Endometrium (tissue), 2 donors: ENCODE measurements at regions not wholly inside any gene's neighbourhood (a gene's known extent, or its start where the extent isn't known, plus 50 kb on each side); places are given as distances from the start of the nearest gene placed in this dataset.

Source experiments
- FAIRE-seq: peaks from 2 replicates; lab custom pipeline; 2012; peaks lifted over from hg19 to GRCh38; lab: Jason Lieb, UNC
- donor health status: control.
- donor health status: control.

- FAIRE-seq: no peak
Observed at GRCh38 chr15:95085056-95085455, 853.7 kb downstream of the MCTP2 start.

GRCh38 chr15:95086531-95087252 is 855.3 kb downstream of the MCTP2 start:
- FAIRE-seq: peak; percentile 31

GRCh38 chr15:95087253-95087609 is 855.9 kb downstream of the MCTP2 start:
- no peak for FAIRE-seq

DNA sequence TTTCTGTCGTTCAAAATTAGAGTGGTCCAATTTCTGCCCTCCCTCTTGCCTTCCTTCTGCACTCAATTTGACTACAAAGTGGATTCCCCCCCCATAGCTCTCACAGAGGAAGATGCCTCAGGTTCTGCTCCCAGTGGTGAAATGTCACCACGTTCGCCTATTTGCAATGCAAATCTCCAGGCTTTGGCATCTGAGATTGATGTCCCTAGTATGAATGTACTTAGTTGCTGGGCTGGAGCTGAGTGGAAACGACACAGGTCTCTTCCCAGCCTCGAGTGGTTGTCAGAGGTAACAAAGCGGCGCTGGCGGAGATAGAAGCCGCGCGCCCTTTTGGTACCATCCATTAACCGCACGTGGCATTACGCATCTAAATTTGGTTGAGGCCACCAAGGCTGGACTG is 860.1 kb downstream of the MCTP2 start:
- FAIRE-seq: no peak

GRCh38 chr15:95095250-95095649 is 863.9 kb downstream of the MCTP2 start:
- FAIRE-seq: no peak

- no peak for FAIRE-seq
Observed at GRCh38 chr15:95096651-95097050, 865.3 kb downstream of the MCTP2 start.

DNA sequence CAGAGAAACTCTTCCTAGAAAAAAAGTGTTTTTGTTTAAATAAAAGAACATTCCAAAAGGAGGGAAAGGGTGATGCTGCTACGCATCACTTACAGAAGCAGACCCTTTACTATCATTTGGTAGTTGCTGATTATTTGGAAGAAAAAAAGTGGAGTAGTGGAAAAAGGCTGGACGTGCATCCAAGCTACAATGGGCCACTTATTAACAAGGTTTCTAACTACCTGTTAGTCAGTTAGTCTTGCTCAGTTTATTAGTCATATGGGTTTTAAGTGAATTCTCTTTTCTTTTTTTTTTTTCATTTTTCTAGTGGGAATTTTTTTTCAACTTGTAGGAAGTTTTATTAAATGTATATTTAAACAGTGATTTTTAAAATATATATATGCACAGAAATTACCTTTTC is 866.0 kb downstream of the MCTP2 start:
- no peak for FAIRE-seq

DNA sequence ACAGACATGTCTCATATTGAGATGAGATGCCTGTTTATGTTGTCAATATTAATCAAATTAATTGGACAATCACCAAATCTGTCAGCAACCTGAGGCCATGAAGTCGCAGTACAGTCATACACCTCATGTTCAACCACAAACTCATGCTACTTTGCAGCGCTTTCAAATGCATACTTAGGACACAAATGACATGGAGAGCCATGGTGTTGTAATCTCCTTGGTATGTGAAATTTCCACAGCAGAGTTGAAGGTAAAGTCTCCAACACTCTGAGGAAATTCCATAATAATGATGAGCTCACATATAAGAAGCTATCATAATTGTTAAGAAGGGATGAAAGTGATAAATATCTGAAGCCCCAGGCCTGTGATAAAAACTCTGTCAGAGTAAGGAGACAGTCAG is 873.9 kb downstream of the MCTP2 start:
- FAIRE-seq: no peak

- no peak for FAIRE-seq
Observed at GRCh38 chr15:95106801-95107200, 875.4 kb downstream of the MCTP2 start.

DNA sequence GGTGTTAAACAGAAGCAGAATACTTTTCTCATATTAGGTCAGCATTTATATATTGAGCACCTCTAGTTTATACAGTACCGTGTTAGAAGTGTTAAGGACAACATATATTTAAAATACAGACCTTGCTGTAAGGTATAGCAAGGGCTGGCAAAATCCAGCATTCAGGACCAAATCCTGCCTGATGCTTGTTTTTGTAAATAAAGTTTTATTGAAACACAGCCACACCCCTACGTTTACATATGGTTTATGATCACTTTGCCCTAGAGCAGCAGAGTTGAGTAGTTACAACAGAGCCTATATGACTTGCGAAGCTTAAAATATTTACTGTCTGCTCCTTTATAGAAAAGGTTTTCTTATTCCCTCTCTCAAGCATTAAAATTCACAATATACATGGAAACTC is 877.3 kb downstream of the MCTP2 start:
- no peak for FAIRE-seq

DNA sequence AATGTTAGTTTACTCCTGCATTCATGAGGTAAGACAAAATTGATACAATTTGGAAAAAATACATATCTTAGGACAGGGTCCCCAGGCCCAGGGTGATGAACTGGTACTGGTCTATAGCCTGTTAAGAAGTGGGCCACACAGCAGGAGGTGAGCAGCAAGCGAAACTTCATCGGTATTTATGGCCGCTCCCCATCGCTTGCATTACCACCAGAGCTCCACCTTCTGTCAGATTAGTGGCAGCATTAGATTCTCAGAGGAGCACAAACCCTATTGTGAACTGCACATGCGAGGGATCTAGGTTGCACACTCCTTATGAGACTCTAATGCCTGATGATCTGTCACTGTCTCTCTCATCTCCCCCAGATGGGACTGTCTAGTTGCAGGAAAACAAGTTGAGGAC is 880.6 kb downstream of the MCTP2 start:
- FAIRE-seq: no peak

GRCh38 chr15:95113041-95113440 is 881.7 kb downstream of the MCTP2 start:
- FAIRE-seq: no peak

- no peak for FAIRE-seq
Observed at GRCh38 chr15:95119041-95119610, 887.8 kb downstream of the MCTP2 start.

- no peak for FAIRE-seq
Observed at GRCh38 chr15:95120595-95120994, 889.2 kb downstream of the MCTP2 start.

GRCh38 chr15:95121191-95121590 is 889.8 kb downstream of the MCTP2 start:
- no peak for FAIRE-seq

DNA sequence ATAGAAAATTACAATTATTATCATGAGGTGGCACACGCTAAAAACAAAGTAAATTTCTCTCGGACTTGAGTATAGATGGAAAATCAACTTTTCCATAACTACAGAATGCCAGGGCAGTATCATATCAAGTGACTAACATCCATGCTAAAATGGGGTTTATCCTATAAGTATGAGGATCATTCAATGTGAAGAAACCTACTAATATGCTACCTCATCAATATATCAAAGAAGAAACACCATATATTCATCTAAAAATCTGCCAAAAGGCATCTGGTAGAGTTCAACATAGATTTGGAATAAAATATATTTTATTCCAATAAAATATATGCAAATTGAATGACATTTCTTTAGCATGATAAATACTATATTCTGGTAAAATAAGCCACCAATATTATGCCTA is 894.4 kb downstream of the MCTP2 start:
- FAIRE-seq: no peak

DNA sequence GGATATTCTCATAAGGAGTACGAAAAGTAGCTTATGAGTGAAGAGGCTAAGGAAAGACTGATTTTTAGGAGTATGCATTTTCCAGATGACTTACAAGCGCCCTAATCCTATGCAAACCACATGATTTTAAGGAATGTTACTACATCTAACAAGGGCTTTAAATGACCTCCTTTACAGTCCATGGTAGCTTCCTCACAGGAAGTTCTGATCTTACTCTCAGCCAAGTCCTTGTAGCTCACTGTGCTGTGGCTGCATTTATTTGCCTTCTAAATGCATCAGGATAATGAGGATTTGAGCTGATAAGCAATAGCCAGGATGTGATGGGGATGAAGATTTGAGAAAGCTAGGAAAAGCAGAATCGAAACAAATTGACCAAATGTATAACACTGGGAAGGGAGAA is 896.0 kb downstream of the MCTP2 start:
- no peak for FAIRE-seq

DNA sequence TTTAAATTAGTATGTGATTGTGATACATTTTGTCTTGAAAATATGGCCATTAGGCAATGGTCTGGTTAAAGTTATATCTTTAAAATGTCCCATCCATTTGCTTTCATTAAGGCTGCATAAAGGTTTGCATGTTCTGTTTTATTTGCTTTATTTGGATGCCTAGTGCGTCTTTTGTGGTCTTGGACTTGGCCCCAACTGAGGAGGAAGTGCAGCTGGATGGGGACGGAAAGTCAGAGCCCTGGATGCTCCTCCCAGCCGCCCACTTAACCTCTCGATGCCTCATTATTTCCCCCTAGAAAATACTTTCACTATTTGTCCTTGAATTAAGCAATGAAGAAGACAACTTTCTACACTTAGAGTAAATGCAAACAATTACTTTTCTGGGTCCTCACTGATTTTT is 898.2 kb downstream of the MCTP2 start:
- no peak for FAIRE-seq

DNA sequence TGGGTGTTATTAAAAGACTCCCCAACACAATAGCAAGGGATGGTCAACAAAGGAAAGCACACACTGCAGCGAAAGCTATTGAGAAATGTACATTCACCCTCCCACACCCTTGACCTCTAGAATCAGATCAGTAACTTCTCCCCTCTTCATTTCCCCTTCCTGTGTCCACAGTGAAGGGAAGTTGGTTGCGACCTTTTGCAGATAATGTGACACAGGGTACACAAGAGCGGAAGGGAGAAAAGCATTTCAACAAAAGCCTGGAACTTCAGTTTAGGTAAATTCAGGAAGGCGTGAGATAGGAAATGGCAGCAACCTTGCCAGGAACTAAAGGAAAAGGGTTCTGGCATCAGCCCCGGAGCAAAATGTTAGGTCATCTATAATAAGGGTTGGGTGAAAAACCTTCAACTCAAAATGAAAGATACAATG is 899.8 kb downstream of the MCTP2 start:
- FAIRE-seq: no peak

DNA sequence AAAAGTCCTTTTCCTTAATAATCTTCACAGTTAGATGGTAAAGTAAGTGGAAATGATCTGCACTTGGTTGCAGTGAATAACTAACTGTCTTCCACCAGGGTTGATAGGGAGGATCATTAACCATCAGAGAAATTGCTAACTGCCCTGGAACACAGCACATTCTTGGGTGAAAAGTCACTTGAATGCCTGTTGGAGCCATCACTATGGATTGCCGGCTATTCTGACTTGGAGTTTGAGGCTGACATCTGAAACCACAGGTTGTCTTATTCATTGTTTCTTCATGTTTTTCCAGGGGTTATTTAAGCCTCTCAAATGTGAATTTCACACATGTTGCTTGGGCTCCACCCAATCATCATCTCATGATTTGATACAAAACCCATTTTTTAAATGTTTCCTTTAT is 901.4 kb downstream of the MCTP2 start:
- no peak for FAIRE-seq

DNA sequence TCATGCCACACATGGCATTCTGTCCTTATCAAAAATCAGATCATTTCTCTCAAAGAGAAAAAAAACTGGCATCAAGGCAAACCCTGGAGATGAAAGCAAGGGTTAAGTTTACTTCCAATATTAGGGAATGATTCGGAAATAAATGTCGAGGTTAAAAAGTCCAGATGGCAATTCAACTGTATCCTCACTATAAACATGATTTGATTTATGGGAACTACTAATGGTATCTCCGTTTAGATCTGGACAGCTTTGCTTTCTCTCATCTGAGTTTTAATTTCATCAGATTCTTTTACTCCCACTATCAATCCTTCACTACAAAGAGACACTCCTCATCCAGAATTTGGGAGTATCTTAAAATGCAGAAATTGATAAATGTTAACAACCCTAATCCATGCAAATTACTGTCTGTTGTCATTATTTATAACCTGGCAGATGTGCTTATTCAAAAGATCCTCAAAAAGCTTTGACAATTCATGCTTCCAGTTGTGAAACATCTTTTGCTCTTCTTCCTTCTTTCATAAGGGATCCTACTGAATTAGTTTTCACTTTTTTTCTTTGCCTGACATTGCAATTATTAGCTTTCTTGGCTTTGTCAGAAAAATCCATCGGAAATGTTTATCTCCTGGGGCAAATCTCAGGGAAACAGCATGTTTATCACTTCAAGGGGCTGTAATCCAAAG is 903.2 kb downstream of the MCTP2 start:
- peak; percentile 98 for FAIRE-seq

- no peak for FAIRE-seq
Observed at GRCh38 chr15:95138604-95139270, 907.4 kb downstream of the MCTP2 start.

GRCh38 chr15:95141486-95141885 is 910.1 kb downstream of the MCTP2 start:
- FAIRE-seq: no peak
